ENCODE measurements at regions not wholly inside any gene's neighbourhood (a gene's known extent, or its start where the extent isn't known, plus 50 kb on each side); places are given as distances from the start of the nearest gene placed in this dataset.

GRCh38 chr18:37671530-37671929 lies 105.9 kb upstream of the CELF4 start:
- no peak for DNase-seq (ENCODE audit: low spot score)

GRCh38 chr18:37671119-37671518 lies 105.5 kb upstream of the CELF4 start:
- DNase-seq (ENCODE audit: low spot score) = no peak

- DNase-seq (ENCODE audit: low spot score) = no peak
Observed at GRCh38 chr18:37669991-37670534, 104.5 kb upstream of the CELF4 start.

GRCh38 chr18:37668971-37669747 lies 103.6 kb upstream of the CELF4 start:
- DNase-seq (ENCODE audit: low spot score) = no peak

GRCh38 chr18:37667836-37668235 lies 102.2 kb upstream of the CELF4 start:
- DNase-seq (ENCODE audit: low spot score) = no peak

GRCh38 chr18:37666991-37667390 lies 101.4 kb upstream of the CELF4 start:
- no peak for DNase-seq (ENCODE audit: low spot score)

- no peak for DNase-seq (ENCODE audit: low spot score)
Observed at GRCh38 chr18:37666451-37666850, 100.9 kb upstream of the CELF4 start.

GRCh38 chr18:37665346-37665745 lies 99.7 kb upstream of the CELF4 start:
- DNase-seq (ENCODE audit: low spot score) = no peak

GRCh38 chr18:37663446-37663845 lies 97.8 kb upstream of the CELF4 start:
- no peak for DNase-seq (ENCODE audit: low spot score)

- DNase-seq (ENCODE audit: low spot score) = no peak
Observed at GRCh38 chr18:37662546-37663339, 97.1 kb upstream of the CELF4 start.

- DNase-seq (ENCODE audit: low spot score) = no peak
Observed at GRCh38 chr18:37662099-37662498, 96.5 kb upstream of the CELF4 start.

GRCh38 chr18:37661478-37661877 lies 95.9 kb upstream of the CELF4 start:
- no peak for DNase-seq (ENCODE audit: low spot score)

- no peak for DNase-seq (ENCODE audit: low spot score)
Observed at GRCh38 chr18:37661061-37661460, 95.5 kb upstream of the CELF4 start.

- DNase-seq (ENCODE audit: low spot score) = no peak
Observed at GRCh38 chr18:37660658-37661057, 95.1 kb upstream of the CELF4 start.

- DNase-seq (ENCODE audit: low spot score) = no peak
Observed at GRCh38 chr18:37659906-37660305, 94.3 kb upstream of the CELF4 start.

- DNase-seq (ENCODE audit: low spot score) = no peak
Observed at GRCh38 chr18:37658894-37659293, 93.3 kb upstream of the CELF4 start.

GRCh38 chr18:37657493-37657892 lies 91.9 kb upstream of the CELF4 start:
- DNase-seq (ENCODE audit: low spot score) = no peak

- no peak for DNase-seq (ENCODE audit: low spot score)
Observed at GRCh38 chr18:37654731-37655369, 89.3 kb upstream of the CELF4 start.

- no peak for DNase-seq (ENCODE audit: low spot score)
Observed at GRCh38 chr18:37654034-37654433, 88.4 kb upstream of the CELF4 start.

GRCh38 chr18:37653618-37654017 lies 88.0 kb upstream of the CELF4 start:
- DNase-seq (ENCODE audit: low spot score) = no peak

- DNase-seq (ENCODE audit: low spot score) = no peak
Observed at GRCh38 chr18:37649930-37650329, 84.3 kb upstream of the CELF4 start.

GRCh38 chr18:37649416-37649815 lies 83.8 kb upstream of the CELF4 start:
- DNase-seq (ENCODE audit: low spot score) = no peak

Measured in HT-29 (cell line).